Mononuclear cell (primary cell): ENCODE measurements at regions not wholly inside any gene's neighbourhood (a gene's known extent, or its start where the extent isn't known, plus 50 kb on each side); places are given as distances from the start of the nearest gene placed in this dataset.
"Not testable (repeated sequence)": the region's sequence is repeated elsewhere in the genome, so short reads cannot be mapped to it uniquely, and the experiment has no call there.

Source experiments
- H3K27me3 ChIP-seq: 2 replicates; pipeline ENCODE4 v1.6.0; 2011; ENCODE audit warnings: low read length, control low read depth; ENCODE audit not compliant: insufficient read depth
- H3K4me1 ChIP-seq: 2 replicates; pipeline ENCODE4 v1.5.1; 2011; ENCODE audit warnings: mild to moderate bottlenecking, low read length, control low read depth; ENCODE audit not compliant: insufficient read depth
- H3K4me3 ChIP-seq: 2 replicates; pipeline ENCODE4 v1.5.1; 2011; ENCODE audit warnings: mild to moderate bottlenecking, low read length, moderate library complexity
- H3K9me3 ChIP-seq: 2 replicates; pipeline ENCODE4 v1.5.1; 2011; ENCODE audit warnings: low read depth, mild to moderate bottlenecking, control low read depth, low read length

- no peaks in the 10 kb centered on the region for H3K9me3 ChIP-seq
- peaks cover 4% of the 10 kb centered on the region for H3K27me3 ChIP-seq
- H3K4me1 ChIP-seq: no peaks in the 10 kb centered on the region
- no peak overlapping the region for H3K4me3 ChIP-seq
These were observed 297.8 kb upstream of the ECI2 start for GRCh38 chr6:4433199-4433598.

DNA sequence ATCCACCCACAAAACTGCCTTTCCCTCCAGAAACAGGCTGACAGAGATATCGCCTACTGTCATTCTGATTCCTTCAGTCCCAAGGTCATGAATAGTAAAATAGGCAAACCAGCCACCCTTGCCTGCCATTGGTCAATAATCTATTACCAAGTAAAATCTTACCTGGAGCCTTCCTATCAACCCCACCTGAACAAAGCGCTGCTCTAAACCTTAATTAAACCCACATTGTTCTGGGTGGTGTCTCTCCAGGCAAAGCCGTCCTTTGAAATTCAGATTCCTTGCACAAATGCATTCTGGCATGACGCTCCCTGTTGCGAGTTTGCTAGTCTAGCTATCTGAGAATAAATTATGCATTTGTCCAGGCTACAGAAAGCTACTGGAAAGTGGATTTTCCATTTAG lies 291.6 kb upstream of the ECI2 start:
- H3K4me1 ChIP-seq: no peaks in the 10 kb centered on the region
- no peaks in the 10 kb centered on the region for H3K9me3 ChIP-seq
- no peaks in the 10 kb centered on the region for H3K27me3 ChIP-seq
- no peak overlapping the region for H3K4me3 ChIP-seq

DNA sequence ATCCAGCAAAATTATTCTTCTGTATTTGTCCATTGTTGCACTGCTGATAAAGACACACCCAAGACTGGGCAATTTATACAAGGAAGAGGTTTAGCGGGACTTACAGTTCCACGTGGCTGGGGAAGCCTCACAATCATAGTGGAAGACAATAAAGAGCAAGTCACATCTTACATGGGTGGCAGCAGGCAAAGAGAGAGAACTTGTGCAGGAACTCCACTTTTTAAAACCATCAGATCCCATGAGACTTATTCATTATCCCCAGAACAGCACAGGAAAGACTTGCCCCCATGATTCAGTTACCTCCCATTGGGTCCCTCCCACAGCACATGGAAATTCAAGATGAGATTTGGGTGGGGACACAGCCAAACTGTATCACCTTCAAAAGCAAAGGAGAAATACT lies 286.5 kb upstream of the ECI2 start:
- no peaks in the 10 kb centered on the region for H3K9me3 ChIP-seq
- H3K4me3 ChIP-seq: no peak overlapping the region
- H3K27me3 ChIP-seq: no peaks in the 10 kb centered on the region
- H3K4me1 ChIP-seq: no peaks in the 10 kb centered on the region

DNA sequence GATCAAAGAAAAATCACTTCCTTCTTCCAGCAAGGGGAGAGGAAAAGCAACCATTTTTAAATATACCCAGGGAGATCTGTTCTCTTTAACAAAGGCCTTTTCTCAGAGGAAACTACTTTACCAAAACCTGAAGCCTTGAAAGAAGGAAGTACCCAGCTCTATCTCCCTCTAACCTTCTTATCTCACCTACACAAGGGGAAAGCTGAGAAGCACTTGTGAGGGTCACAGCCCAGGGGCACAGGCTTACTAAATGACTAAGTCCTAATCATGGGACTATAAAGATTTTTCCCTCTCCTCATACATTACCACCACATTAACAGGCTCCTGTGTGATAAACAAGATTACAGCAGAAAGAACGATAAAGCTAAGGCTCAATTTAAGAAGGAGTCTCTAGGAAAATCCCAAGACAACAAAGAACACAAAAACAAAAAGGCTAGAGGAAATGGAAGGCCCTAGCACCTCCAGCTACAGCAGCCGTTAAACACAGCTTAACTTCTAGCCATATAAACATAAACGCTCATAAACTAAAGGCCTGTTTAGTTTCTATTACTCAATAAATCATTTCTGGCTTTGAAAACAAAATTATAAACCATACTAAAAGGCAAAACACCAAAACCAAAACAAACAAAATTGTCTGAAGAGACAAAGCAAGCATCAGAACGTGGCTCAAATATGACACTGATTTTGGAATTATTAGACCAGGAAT lies 284.9 kb upstream of the ECI2 start:
- H3K4me3 ChIP-seq: no peak overlapping the region
- H3K9me3 ChIP-seq: no peaks in the 10 kb centered on the region
- H3K27me3 ChIP-seq: no peaks in the 10 kb centered on the region
- no peaks in the 10 kb centered on the region for H3K4me1 ChIP-seq

DNA sequence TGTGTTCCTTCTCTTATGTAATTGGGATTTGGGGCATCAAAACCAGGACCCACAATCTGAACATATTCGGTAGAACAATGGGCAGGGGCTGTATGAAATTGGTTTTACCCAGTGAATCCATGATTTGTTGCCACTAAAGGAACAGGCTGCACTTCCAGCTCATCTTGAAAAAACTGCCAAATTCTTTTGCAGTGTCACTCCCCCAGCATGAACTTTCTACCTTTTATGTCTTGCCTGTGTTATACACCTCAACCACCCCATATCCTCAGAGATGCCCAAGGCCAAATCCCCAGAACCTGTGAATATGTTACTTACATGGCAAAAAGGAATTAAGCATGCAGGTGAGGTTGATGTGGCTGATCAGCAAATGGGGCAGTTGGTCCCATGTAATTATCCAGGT lies 280.2 kb upstream of the ECI2 start:
- no peaks in the 10 kb centered on the region for H3K27me3 ChIP-seq
- no peak overlapping the region for H3K4me3 ChIP-seq
- no peaks in the 10 kb centered on the region for H3K9me3 ChIP-seq
- H3K4me1 ChIP-seq: no peaks in the 10 kb centered on the region

DNA sequence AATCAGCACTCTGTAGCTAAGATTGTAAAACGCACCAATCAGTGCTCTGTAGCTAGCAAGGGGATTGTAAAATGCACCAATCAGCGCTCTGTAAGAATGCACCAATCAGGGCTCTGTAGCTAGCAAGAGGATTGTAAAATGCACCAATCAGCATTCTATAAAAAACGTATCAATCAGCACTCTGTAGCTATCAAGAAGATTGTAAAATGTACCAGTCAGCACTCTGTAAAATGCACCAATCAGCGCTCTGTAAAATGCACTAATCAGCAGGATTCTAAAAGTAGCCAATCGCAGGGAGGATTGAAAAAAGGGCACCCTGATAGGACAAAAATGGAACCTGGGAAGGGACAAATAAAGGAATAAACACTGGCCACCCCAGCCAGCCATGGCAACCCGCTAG lies 278.7 kb upstream of the ECI2 start:
- not testable (repeated sequence) for H3K9me3 ChIP-seq, H3K4me3 ChIP-seq, H3K4me1 ChIP-seq, H3K27me3 ChIP-seq

DNA sequence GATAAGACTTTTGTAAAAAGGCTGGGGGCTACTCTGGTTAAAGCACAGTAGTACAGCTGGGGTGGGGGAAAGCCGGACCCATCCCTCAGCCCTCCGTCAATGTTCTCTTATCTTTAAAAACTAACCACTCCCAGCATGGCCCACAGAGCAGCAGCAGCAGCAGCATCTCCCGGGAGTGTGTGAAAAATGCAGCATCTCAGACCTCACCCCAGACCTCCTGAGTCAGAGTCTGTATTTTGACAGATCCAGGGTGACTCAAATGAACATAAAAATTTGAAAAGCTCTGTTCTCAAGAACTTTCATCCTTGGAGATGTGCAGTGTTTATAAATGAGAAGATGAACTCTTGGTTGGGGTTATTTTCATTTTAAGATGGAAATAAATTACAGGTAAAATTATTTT lies 277.7 kb upstream of the ECI2 start:
- H3K9me3 ChIP-seq: no peaks in the 10 kb centered on the region
- no peak overlapping the region for H3K4me3 ChIP-seq
- H3K4me1 ChIP-seq: peaks cover 5% of the 10 kb centered on the region
- no peaks in the 10 kb centered on the region for H3K27me3 ChIP-seq

DNA sequence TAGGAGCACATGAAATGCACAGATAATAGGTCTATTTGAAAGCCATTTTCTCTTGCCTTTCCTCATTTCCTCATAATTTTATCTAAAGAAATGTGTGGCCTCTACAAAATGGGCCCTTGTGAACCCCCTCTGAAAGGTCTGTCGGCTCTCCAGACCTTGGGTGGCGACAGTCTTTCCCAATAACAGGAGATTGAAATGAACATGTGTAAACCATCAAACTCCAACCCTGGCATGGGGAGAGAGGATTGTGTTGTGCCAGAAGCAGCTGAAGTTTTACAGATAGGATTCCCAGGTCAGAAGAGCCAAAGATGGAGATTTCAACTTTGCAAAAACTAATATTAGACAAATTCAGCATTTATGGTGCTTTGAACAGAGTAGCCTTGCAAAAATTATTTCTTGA lies 277.1 kb upstream of the ECI2 start:
- peaks cover 9% of the 10 kb centered on the region for H3K4me1 ChIP-seq

DNA sequence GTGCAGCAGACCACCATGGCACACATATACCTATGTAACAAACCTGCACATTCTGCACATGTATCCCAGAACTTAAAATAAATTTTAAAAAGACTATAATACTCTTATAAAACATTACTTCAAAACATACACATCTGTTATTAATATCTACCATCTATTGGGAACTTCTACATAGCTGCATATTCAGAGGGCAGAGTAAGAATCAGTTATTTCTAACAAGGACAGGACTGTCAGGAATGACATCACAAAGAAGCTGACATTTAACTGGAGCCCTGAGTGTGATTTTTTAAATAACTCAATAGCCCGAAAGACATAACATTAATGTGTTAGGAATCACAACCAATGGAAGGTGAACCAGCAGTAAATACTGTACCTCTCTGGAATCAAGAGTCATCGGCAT lies 276.7 kb upstream of the ECI2 start:
- Histone ChIP-seq H3K4me1 (peaks cover 13% of the 10 kb centered on the region), H3K27me3 (no peaks in the 10 kb centered on the region), H3K4me3 (no peak overlapping the region), H3K9me3 (no peaks in the 10 kb centered on the region)

More for the DNA sequence above, 277.1 kb upstream of the ECI2 start:
- Histone ChIP-seq H3K27me3 (no peaks in the 10 kb centered on the region), H3K4me3 (no peak overlapping the region), H3K9me3 (no peaks in the 10 kb centered on the region)

DNA sequence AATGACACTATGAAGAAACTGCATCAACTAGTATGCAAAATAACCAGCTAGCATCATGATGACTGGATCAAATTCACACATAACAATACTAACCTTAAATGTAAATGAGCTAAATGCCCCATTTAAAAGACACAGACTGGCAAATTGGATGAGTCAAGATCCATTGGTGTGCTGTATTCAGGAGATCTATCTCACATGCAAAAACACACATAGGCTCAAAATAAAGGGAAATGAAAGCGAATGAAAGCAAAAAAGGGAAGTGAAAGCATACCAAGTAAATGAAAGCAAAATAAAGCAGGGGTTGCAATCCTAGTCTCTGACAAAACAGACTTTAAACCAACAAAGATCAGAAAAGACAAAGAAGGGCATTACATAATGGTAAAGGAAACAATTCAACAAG lies 272.3 kb upstream of the ECI2 start:
- not testable (repeated sequence) for H3K4me3 ChIP-seq, H3K9me3 ChIP-seq, H3K27me3 ChIP-seq
- H3K4me1 ChIP-seq: peaks cover 19% of the 10 kb centered on the region

DNA sequence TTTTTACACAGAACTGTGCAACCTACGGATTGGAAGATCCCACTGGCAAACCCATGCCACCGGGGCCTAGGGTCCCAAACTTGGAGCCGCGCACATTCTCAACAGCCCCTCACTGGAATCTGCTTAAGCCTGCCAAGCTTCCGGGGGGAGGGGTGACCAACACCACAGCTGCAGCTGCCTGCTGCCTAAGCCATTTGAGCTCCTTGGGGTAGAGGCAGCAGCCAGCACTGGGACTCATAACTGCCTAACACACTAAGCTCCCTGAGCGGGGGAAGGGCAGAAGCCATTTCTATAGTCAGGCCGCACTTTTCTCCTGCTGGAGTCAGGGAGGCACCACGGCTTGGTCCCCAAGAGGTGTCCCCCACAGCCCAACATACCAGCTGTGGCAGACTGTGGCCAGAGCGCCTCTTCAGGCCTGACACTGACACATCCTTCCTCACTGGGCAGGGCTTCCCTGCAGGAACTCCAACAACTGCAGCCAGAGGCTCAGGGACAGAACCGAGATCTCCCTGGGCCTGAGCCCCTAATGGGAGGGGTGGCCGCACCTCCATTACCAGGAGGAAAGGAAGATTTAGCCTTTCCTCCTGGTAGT lies 270.3 kb upstream of the ECI2 start:
- Histone ChIP-seq H3K4me3 (no peak overlapping the region), H3K27me3 (no peaks in the 10 kb centered on the region), H3K9me3 (no peaks in the 10 kb centered on the region), H3K4me1 (peaks cover 19% of the 10 kb centered on the region)

GRCh38 chr6:4404415-4404814 lies 269.0 kb upstream of the ECI2 start:
- H3K4me3 ChIP-seq: no peak overlapping the region
- H3K9me3 ChIP-seq: no peaks in the 10 kb centered on the region
- H3K4me1 ChIP-seq: peaks cover 19% of the 10 kb centered on the region
- H3K27me3 ChIP-seq: no peaks in the 10 kb centered on the region

- Histone ChIP-seq H3K9me3 (no peaks in the 10 kb centered on the region), H3K4me3 (no peak overlapping the region), H3K4me1 (peaks cover 19% of the 10 kb centered on the region), H3K27me3 (no peaks in the 10 kb centered on the region)
These were observed 268.5 kb upstream of the ECI2 start for GRCh38 chr6:4403828-4404227.

DNA sequence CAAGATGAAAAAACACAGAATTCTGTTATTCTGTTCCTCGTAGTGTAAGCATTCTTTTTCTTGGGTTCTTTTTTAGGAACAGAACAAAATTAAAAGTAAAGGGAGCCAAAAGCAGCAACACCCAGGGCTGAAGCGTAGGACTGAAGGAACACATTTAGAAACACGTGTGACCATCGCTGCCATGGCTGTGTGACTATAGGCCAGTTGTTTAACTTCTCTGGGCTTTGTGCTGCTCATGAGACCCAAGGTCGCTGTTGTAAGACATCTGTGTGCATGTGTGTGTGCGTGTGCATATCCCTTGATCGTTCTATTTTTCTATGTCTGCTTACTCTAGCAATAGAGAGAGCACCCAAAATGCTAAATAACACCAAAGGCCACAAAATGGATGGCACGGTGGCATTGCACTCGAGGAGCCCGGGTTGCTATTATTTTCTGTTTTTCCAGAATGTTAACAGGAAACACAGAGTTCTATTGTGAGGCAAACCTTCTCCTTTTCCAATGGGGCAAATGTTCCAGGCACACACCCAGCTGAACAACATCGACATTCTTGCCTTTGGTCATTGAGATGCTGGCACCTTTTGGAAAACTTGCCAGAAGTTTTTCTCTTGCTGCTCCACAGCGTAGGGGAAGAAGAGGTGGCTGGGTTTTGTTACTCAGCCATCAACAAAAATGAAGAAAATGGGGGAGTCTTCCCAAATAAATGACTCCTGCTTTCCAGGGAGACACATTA lies 267.8 kb upstream of the ECI2 start:
- H3K9me3 ChIP-seq: no peaks in the 10 kb centered on the region
- no peaks in the 10 kb centered on the region for H3K27me3 ChIP-seq
- peaks cover 15% of the 10 kb centered on the region for H3K4me1 ChIP-seq
- no peak overlapping the region for H3K4me3 ChIP-seq

DNA sequence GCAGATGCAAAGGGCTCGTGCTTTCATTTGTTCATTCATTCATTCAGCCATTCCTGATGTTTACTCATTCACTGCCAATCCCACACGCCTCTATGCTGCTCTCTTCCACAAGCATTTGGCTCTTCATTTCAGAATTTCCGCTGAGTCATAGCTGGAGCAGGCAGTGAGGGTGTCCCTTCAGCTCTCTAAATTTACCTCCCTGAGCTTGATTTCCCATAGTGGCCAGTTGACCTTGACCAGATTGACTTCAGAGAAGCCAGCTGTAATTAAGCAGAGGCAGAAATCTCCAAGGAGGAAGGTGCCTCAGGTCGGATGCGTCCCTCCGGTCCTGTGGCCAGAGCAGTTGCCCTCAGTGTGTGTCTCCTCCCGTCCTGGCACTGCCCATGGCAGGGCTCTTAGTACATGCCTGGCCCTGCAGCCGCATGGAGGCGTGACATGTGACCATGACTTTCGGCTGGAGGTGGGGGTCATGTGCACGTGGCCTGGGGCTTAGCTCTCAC lies 267.2 kb upstream of the ECI2 start:
- Histone ChIP-seq H3K9me3 (no peaks in the 10 kb centered on the region), H3K27me3 (no peaks in the 10 kb centered on the region), H3K4me1 (peaks cover 11% of the 10 kb centered on the region), H3K4me3 (no peak overlapping the region)
